ENCODE measurements at regions not wholly inside any gene's neighbourhood (a gene's known extent, or its start where the extent isn't known, plus 50 kb on each side); places are given as distances from the start of the nearest gene placed in this dataset.
"Not testable (repeated sequence)": the region's sequence is repeated elsewhere in the genome, so short reads cannot be mapped to it uniquely, and the experiment has no call there.

DNA sequence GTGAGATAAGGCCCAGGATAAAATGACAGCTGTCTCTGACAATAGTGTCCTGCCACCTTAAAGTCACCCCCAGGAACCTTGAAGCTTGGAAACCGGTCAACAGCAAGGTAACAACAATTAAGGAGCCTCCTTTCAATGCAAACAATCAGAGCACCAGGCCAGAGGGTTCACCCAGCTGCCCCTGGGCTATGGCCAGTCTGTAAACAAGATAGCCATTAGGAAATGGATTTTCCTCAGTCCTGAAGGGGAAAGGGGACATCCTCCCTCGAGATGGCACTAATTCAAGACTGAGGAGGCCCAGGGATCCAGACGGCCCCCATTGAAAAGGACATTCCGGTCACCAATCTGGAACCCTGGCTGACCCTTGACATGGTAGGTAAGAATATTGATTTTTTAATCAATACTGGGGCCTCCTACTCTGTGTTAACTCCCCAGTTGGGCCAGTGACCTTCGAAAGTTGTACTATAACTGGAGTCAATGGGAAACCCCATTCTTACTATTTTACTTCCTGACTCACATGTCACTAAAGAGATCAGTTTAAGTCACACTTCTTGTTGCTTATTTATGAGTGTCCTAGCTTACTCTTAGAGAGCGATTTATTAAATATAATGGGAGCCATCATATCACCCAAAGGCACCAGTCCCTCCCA, 61.7 kb upstream of the CT45A1 start:
- H3K4me3 ChIP-seq (ENCODE audit: low read depth, low read length): no peak overlapping the region
- DNase-seq (ENCODE audit: low read depth): no peak
- TF ChIP-seq, protein P1, sequence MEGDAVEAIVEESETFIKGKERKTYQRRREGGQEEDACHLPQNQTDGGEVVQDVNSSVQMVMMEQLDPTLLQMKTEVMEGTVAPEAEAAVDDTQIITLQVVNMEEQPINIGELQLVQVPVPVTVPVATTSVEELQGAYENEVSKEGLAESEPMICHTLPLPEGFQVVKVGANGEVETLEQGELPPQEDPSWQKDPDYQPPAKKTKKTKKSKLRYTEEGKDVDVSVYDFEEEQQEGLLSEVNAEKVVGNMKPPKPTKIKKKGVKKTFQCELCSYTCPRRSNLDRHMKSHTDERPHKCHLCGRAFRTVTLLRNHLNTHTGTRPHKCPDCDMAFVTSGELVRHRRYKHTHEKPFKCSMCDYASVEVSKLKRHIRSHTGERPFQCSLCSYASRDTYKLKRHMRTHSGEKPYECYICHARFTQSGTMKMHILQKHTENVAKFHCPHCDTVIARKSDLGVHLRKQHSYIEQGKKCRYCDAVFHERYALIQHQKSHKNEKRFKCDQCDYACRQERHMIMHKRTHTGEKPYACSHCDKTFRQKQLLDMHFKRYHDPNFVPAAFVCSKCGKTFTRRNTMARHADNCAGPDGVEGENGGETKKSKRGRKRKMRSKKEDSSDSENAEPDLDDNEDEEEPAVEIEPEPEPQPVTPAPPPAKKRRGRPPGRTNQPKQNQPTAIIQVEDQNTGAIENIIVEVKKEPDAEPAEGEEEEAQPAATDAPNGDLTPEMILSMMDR (IDR thresholded peaks at IDR 0.05; ENCODE audit: control insufficient read depth, extremely low read depth, insufficient read depth): no peak

DNA sequence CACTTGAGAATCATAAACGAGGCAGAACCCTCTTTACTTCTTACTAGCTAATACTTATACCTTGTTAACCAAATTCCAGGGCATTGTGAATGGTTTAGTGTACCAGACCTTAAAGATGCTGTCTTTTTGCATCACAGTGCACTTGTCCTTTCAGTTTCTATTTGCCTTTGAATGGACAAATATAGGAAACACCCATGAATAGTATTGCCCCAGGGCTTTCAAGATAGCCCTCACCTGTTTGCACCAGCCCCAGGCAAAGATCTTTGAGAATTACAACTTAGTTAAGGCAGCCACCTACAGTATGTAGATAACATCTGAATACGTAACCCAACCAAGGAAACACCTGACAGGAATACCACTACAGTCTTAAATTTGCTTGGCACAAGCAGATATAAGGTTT, 60.8 kb upstream of the CT45A1 start:
- no peak for DNase-seq (ENCODE audit: low read depth)
- TF ChIP-seq, protein P1 (IDR thresholded peaks at IDR 0.05; ENCODE audit: control insufficient read depth, extremely low read depth, insufficient read depth): no peak
- H3K4me3 ChIP-seq (ENCODE audit: low read depth, low read length): no peak overlapping the region

DNA sequence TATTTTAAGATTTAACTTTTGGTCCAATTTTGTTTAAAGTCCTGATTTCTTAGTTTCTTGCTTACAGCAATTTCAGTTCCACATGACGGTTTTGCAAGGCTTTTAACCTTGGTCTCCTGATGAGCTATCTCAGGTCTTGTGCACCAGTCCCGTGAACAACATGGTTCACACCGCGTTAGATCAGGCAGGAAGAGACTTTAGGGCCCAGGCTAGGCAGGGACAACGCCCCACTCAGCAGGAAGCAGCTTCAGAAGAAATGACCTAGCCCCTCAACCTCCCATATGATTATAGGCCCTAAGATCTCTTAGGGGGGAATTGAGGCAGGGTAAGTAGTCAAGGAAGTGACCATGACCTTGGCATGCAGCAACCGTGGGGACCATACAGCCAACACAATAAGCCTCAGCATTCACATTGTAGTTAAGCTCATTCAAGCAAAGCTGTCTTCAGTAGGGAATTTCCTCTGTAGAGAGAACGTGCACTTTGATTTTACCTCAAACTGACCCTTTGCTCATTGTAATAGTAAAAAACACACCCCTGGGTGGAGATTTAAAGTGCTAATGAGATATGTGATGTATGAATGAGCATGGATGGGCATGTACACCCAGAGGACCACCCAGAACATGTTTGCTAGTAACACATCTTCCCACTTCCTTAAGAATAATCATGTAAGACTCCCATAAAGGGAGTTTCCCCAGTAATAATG, 55.3 kb upstream of the CT45A1 start:
- DNase-seq (ENCODE audit: low read depth): not testable (repeated sequence)

More for the DNA sequence above, 55.3 kb upstream of the CT45A1 start:
- H3K4me3 ChIP-seq (ENCODE audit: low read depth, low read length): not testable (repeated sequence)
